ENCODE measurements at regions not wholly inside any gene's neighbourhood (a gene's known extent, or its start where the extent isn't known, plus 50 kb on each side); places are given as distances from the start of the nearest gene placed in this dataset.

DNA sequence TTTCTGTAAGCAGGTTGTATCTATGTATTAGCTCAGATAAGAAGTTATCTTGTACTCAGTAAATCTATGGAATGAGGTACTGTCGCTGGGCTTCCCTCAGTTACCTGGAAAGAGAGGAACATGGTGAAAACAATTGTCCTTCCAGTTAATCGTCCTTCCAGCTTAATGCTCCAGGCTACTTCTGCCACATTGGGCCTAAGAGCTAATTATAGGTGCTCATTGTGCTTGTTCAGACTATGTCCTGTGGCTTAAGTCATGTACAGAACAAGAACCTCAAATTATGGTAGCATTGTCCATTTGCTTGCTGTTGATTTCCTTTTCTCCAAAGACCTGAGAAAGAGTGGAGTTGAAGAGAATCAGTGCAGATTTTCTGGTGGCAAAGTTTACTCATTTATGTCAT lies 86.1 kb upstream of the MBL2 start:
- no peak overlapping the region for H3K23ac ChIP-seq (ENCODE audit: low read depth, low read length, poor library complexity)
- H3K9me3 ChIP-seq (replicated peaks in 1 of 2; ENCODE audit: control insufficient read depth in 2 of 2, insufficient read depth in 1 of 2, low read depth in 1 of 2, low read length in 2 of 2) = no peaks in the 10 kb centered on the region
- H3K27me3 ChIP-seq (ENCODE audit: control insufficient read depth in 3 of 3, insufficient read depth in 3 of 3, low read depth in 1 of 3, low read length in 3 of 3) = no peaks in the 10 kb centered on the region
- H2BK15ac ChIP-seq (ENCODE audit: low read length) = no peak overlapping the region
- no CpG with 5 or more reads among the region's 2 CpGs for WGBS, 2 donors (ENCODE audit: extremely low coverage in 2 of 2, insufficient read length in 2 of 2, insufficient replicate concordance in 1 of 2)
- H2BK5ac ChIP-seq (ENCODE audit: low read length) = no peak overlapping the region
- DNase-seq (ENCODE audit: low spot score) = no peak
- H2BK12ac ChIP-seq (ENCODE audit: low read length) = no peak overlapping the region
- H3K9ac ChIP-seq (ENCODE audit: low read depth, low read length, poor library complexity) = no peak overlapping the region
- no peak overlapping the region for H3K27ac ChIP-seq (replicated peaks; ENCODE audit: low read length)
- H3K4me3 ChIP-seq (ENCODE audit: low read length in 2 of 2) = no peak overlapping the region
- no peaks in the 10 kb centered on the region for H3K79me1 ChIP-seq (ENCODE audit: low read depth, low read length)
- H3K4me2 ChIP-seq (ENCODE audit: insufficient read depth, low read length, poor library complexity, severe bottlenecking) = no peak overlapping the region
- H2AFZ ChIP-seq (ENCODE audit: low read length) = no peak overlapping the region
- H2BK120ac ChIP-seq (ENCODE audit: low read depth, low read length) = no peak overlapping the region
- H2AK5ac ChIP-seq (ENCODE audit: low read depth, low read length) = no peak overlapping the region
- H3K4ac ChIP-seq (ENCODE audit: low read length) = no peak overlapping the region
- no peak overlapping the region for H4K91ac ChIP-seq (ENCODE audit: low read depth, low read length, poor library complexity)
- no peak overlapping the region for H4K8ac ChIP-seq (ENCODE audit: low read depth, low read length)
- no peaks in the 10 kb centered on the region for H3K36me3 ChIP-seq (replicated peaks in 1 of 2; ENCODE audit: control insufficient read depth in 2 of 2, insufficient read depth in 2 of 2, low read length in 2 of 2)
- no peak overlapping the region for H3K18ac ChIP-seq (ENCODE audit: low read length)
- H3K4me1 ChIP-seq (ENCODE audit: control insufficient read depth in 2 of 2, insufficient read depth in 1 of 2, low read depth in 1 of 2, low read length in 2 of 2) = peaks cover 0 to 3% of the 10 kb centered on the region in 2 donors
- H3K14ac ChIP-seq (ENCODE audit: low read length) = no peak overlapping the region

DNA sequence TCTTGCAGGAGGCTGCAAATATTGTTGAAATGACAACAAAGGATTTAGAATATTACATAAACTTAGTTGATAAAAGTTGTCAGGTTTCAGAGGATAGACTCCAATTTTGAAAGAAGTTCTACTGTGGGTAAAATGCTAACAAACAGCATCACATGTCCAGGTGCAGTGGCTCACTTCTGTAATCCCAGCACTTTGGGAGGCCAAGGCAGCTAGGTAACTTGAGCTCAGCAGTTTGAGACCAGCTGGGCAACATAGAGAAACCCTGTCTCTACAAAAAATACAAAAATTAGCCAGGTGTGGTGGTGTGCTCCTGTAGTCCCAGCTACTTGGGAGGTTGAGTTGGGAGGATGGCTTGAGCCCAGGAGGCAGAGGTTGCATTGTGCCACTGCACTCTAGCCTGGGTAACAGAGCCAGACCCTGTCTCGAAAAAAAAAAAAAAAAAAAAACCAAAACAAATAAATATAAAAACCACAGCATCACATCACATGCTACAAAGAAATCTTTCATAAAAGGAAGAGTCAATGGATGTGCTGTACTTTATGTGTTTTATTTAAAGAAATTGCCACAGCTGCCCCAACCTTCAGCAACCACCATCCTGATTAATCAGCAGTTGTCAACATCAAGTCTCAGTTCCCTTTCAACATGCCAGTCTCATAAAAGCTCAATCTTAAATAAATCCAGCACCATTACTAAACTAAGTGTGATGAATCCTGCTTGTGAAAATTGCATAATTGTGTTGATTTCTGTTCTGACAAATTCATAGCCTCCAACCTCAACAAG lies 83.2 kb upstream of the MBL2 start:
- no peak overlapping the region for H4K8ac ChIP-seq (ENCODE audit: low read depth, low read length)
- no peak overlapping the region for H3K18ac ChIP-seq (ENCODE audit: low read length)
- H2BK120ac ChIP-seq (ENCODE audit: low read depth, low read length) = no peak overlapping the region
- no peak overlapping the region for H2BK5ac ChIP-seq (ENCODE audit: low read length)
- no peak for DNase-seq (ENCODE audit: low spot score)
- no peaks in the 10 kb centered on the region for H3K79me1 ChIP-seq (ENCODE audit: low read depth, low read length)
- no peak overlapping the region for H3K4me3 ChIP-seq (ENCODE audit: low read length in 2 of 2)
- H3K14ac ChIP-seq (ENCODE audit: low read length) = no peak overlapping the region
- no peaks in the 10 kb centered on the region for H3K36me3 ChIP-seq (replicated peaks in 1 of 2; ENCODE audit: control insufficient read depth in 2 of 2, insufficient read depth in 2 of 2, low read length in 2 of 2)
- H3K27ac ChIP-seq (replicated peaks; ENCODE audit: low read length) = no peak overlapping the region
- H2BK15ac ChIP-seq (ENCODE audit: low read length) = no peak overlapping the region
- no peaks in the 10 kb centered on the region for H3K27me3 ChIP-seq (ENCODE audit: control insufficient read depth in 3 of 3, insufficient read depth in 3 of 3, low read depth in 1 of 3, low read length in 3 of 3)
- no peak overlapping the region for H2BK12ac ChIP-seq (ENCODE audit: low read length)
- H3K9me3 ChIP-seq (replicated peaks in 1 of 2; ENCODE audit: control insufficient read depth in 2 of 2, insufficient read depth in 1 of 2, low read depth in 1 of 2, low read length in 2 of 2) = no peaks in the 10 kb centered on the region
- H2AK5ac ChIP-seq (ENCODE audit: low read depth, low read length) = no peak overlapping the region
- H3K4me2 ChIP-seq (ENCODE audit: insufficient read depth, low read length, poor library complexity, severe bottlenecking) = no peak overlapping the region
- no peak overlapping the region for H2AFZ ChIP-seq (ENCODE audit: low read length)
- no peak overlapping the region for H3K4ac ChIP-seq (ENCODE audit: low read length)
- H4K91ac ChIP-seq (ENCODE audit: low read depth, low read length, poor library complexity) = no peak overlapping the region
- WGBS, 2 donors (ENCODE audit: extremely low coverage in 2 of 2, insufficient read length in 2 of 2, insufficient replicate concordance in 1 of 2) = no CpG with 5 or more reads among the region's 1 CpG
- no peaks in the 10 kb centered on the region for H3K4me1 ChIP-seq (ENCODE audit: control insufficient read depth in 2 of 2, insufficient read depth in 1 of 2, low read depth in 1 of 2, low read length in 2 of 2)
- H3K23ac ChIP-seq (ENCODE audit: low read depth, low read length, poor library complexity) = no peak overlapping the region
- no peak overlapping the region for H3K9ac ChIP-seq (ENCODE audit: low read depth, low read length, poor library complexity)

DNA sequence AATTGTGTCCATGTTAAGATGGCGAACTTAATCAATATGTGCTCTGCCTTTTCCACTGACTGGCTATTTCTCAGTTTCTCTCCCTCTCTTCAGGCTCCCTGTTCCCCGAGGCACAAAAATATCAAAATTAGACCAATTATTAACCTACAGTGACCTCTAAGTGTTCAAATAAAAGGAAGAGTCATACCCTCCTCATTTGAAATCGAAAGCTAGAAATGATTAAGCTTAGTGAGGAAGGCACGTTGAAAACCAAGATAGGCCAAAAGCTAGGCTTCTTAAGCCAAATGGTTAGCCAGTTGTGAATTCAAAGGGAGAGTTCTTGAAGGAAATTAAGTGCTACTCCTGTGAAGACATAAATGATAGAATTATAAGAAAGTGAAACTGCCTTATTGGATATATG lies 81.1 kb upstream of the MBL2 start:
- no peaks in the 10 kb centered on the region for H3K36me3 ChIP-seq (replicated peaks in 1 of 2; ENCODE audit: control insufficient read depth in 2 of 2, insufficient read depth in 2 of 2, low read length in 2 of 2)
- no peak overlapping the region for H3K9ac ChIP-seq (ENCODE audit: low read depth, low read length, poor library complexity)
- H2AFZ ChIP-seq (ENCODE audit: low read length) = no peak overlapping the region
- H4K8ac ChIP-seq (ENCODE audit: low read depth, low read length) = no peak overlapping the region
- DNase-seq (ENCODE audit: low spot score) = no peak
- H3K27ac ChIP-seq (replicated peaks; ENCODE audit: low read length) = no peak overlapping the region
- no peaks in the 10 kb centered on the region for H3K27me3 ChIP-seq (ENCODE audit: control insufficient read depth in 3 of 3, insufficient read depth in 3 of 3, low read depth in 1 of 3, low read length in 3 of 3)
- no peak overlapping the region for H2BK5ac ChIP-seq (ENCODE audit: low read length)
- no peak overlapping the region for H2AK5ac ChIP-seq (ENCODE audit: low read depth, low read length)
- no peak overlapping the region for H3K18ac ChIP-seq (ENCODE audit: low read length)
- no peak overlapping the region for H2BK120ac ChIP-seq (ENCODE audit: low read depth, low read length)
- H3K9me3 ChIP-seq (replicated peaks in 1 of 2; ENCODE audit: control insufficient read depth in 2 of 2, insufficient read depth in 1 of 2, low read depth in 1 of 2, low read length in 2 of 2) = no peaks in the 10 kb centered on the region
- H3K4me3 ChIP-seq (ENCODE audit: low read length in 2 of 2) = no peak overlapping the region
- no peak overlapping the region for H3K23ac ChIP-seq (ENCODE audit: low read depth, low read length, poor library complexity)
- no peak overlapping the region for H4K91ac ChIP-seq (ENCODE audit: low read depth, low read length, poor library complexity)
- no peaks in the 10 kb centered on the region for H3K4me1 ChIP-seq (ENCODE audit: control insufficient read depth in 2 of 2, insufficient read depth in 1 of 2, low read depth in 1 of 2, low read length in 2 of 2)
- H3K14ac ChIP-seq (ENCODE audit: low read length) = no peak overlapping the region
- H3K79me1 ChIP-seq (ENCODE audit: low read depth, low read length) = no peaks in the 10 kb centered on the region
- H2BK12ac ChIP-seq (ENCODE audit: low read length) = no peak overlapping the region
- H3K4me2 ChIP-seq (ENCODE audit: insufficient read depth, low read length, poor library complexity, severe bottlenecking) = no peak overlapping the region
- no CpG with 5 or more reads among the region's 4 CpGs for WGBS, 2 donors (ENCODE audit: extremely low coverage in 2 of 2, insufficient read length in 2 of 2, insufficient replicate concordance in 1 of 2)
- H3K4ac ChIP-seq (ENCODE audit: low read length) = no peak overlapping the region
- no peak overlapping the region for H2BK15ac ChIP-seq (ENCODE audit: low read length)

DNA sequence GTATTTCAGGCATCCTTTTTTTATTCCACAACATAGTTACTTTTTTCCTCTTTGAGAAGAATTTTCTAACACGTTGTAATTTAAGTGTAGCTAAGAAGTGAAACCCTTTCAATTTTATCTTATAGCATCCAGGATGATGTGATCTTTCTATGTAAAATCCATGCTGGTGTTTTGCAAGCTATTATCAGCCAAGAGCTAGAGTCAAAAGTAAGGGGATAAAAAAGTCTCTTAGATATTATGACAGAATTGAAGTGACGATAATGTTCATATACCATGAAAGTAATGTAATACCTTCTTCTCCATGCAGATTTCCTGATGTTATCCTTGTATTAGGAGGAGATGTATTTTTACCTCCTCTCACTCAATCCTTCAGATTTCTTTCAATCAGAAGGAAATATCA lies 64.2 kb upstream of the MBL2 start:
- DNase-seq (ENCODE audit: low spot score) = no peak

More for the DNA sequence above, 64.2 kb upstream of the MBL2 start:
- Histone ChIP-seq H3K9me3 (replicated peaks in 1 of 2; ENCODE audit: control insufficient read depth in 2 of 2, insufficient read depth in 1 of 2, low read depth in 1 of 2, low read length in 2 of 2) (peaks cover 0 to 2% of the 10 kb centered on the region in 2 donors), H3K4me3 (ENCODE audit: low read length in 2 of 2) (no peak overlapping the region), H3K18ac (ENCODE audit: low read length) (no peak overlapping the region), H3K4me2 (ENCODE audit: insufficient read depth, low read length, poor library complexity, severe bottlenecking) (no peak overlapping the region), H4K8ac (ENCODE audit: low read depth, low read length) (no peak overlapping the region), H2BK15ac (ENCODE audit: low read length) (no peak overlapping the region), H2BK120ac (ENCODE audit: low read depth, low read length) (no peak overlapping the region), H3K79me1 (ENCODE audit: low read depth, low read length) (no peaks in the 10 kb centered on the region), H3K14ac (ENCODE audit: low read length) (no peak overlapping the region), H2AFZ (ENCODE audit: low read length) (no peak overlapping the region), H3K4ac (ENCODE audit: low read length) (no peak overlapping the region), H3K36me3 (replicated peaks in 1 of 2; ENCODE audit: control insufficient read depth in 2 of 2, insufficient read depth in 2 of 2, low read length in 2 of 2) (no peaks in the 10 kb centered on the region), H3K23ac (ENCODE audit: low read depth, low read length, poor library complexity) (no peak overlapping the region), H3K9ac (ENCODE audit: low read depth, low read length, poor library complexity) (no peak overlapping the region), H3K27ac (replicated peaks; ENCODE audit: low read length) (no peak overlapping the region), H2BK12ac (ENCODE audit: low read length) (no peak overlapping the region), H2AK5ac (ENCODE audit: low read depth, low read length) (no peak overlapping the region), H4K91ac (ENCODE audit: low read depth, low read length, poor library complexity) (no peak overlapping the region), H3K27me3 (ENCODE audit: control insufficient read depth in 3 of 3, insufficient read depth in 3 of 3, low read depth in 1 of 3, low read length in 3 of 3) (no peaks in the 10 kb centered on the region), H2BK5ac (ENCODE audit: low read length) (no peak overlapping the region), H3K4me1 (ENCODE audit: control insufficient read depth in 2 of 2, insufficient read depth in 1 of 2, low read depth in 1 of 2, low read length in 2 of 2) (no peaks in the 10 kb centered on the region)
- WGBS, 2 donors (ENCODE audit: extremely low coverage in 2 of 2, insufficient read length in 2 of 2, insufficient replicate concordance in 1 of 2) = no CpG with 5 or more reads among the region's 2 CpGs
